ENCODE measurements at regions not wholly inside any gene's neighbourhood (a gene's known extent, or its start where the extent isn't known, plus 50 kb on each side); places are given as distances from the start of the nearest gene placed in this dataset.
A peak's percentile ranks its signal among the peaks of the same experiment; 100 is the strongest.

DNA sequence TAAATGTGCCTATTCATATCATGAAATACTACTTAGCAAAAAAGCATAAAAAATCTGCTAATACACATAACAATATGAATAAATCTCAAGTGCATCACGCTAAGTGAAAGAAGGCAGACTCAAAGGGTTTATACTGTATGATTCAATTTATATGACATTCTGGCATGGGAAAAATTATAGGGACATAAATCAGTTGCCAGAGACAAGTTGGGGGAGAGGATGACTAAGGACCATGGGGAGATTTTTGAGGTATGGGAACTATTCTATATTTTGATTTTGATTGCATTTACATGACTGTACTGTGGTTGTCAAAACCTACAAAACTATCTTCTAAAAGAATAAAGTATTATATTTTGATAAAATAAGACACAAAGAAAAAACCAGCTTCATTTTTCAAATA is 650.3 kb upstream of the NR5A2 start:
- WGBS, 2 donors, result 83 to 96% methylated on average over 1 of the region's 1 CpG
- Histone ChIP-seq H3K4me1 (no peaks in the 10 kb centered on the region), H3K27me3 (no peaks in the 10 kb centered on the region), H3K4me3 (no peak overlapping the region), H3K9me3 (no peaks in the 10 kb centered on the region), H3K27ac (no peak overlapping the region), H3K36me3 (no peaks in the 10 kb centered on the region)
- ATAC-seq, result no peak
- intact Hi-C loops (cut with DNase I), result no loop called here
- FAIRE-seq, result no peak
- DNase-seq, result no peak
- TF ChIP-seq, protein P1, sequence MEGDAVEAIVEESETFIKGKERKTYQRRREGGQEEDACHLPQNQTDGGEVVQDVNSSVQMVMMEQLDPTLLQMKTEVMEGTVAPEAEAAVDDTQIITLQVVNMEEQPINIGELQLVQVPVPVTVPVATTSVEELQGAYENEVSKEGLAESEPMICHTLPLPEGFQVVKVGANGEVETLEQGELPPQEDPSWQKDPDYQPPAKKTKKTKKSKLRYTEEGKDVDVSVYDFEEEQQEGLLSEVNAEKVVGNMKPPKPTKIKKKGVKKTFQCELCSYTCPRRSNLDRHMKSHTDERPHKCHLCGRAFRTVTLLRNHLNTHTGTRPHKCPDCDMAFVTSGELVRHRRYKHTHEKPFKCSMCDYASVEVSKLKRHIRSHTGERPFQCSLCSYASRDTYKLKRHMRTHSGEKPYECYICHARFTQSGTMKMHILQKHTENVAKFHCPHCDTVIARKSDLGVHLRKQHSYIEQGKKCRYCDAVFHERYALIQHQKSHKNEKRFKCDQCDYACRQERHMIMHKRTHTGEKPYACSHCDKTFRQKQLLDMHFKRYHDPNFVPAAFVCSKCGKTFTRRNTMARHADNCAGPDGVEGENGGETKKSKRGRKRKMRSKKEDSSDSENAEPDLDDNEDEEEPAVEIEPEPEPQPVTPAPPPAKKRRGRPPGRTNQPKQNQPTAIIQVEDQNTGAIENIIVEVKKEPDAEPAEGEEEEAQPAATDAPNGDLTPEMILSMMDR (IDR thresholded peaks at IDR 0.05), result no peak

DNA sequence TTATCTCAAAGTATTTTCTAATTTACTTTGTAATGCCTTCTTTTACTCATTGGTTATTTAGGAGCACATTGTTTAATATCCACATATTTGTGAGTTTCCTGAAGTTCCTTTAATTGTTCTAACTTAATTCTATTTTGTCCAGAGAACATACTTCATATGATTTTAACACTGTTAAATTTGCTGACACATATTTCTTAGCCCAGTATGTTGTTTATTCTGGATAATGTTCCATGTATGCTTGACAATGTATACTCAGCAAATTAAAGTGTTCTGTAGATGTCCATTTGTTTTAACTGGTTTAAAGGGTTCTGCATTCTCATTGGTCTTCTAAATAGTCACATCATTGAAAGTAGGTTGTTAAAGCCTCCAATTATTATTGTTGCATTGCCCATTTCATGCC is 643.7 kb upstream of the NR5A2 start:
- no peak for FAIRE-seq

DNA sequence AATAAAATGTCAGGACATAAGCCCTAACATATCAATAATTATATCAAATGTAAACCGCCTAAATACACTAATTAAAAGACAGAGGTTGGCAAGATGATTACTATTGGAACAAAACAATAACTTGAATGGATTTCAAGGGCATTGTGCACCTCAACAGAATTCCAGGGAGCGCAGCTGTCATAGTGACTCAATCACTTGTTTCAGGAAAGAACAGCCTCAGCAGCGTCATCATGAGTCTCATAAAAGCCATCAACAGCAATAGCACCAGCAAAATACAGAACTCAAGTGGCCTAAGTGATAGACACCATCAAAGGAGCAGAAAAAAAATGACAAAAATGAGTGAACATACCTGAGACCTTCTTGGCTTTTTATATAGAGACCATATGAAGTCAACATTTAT is 632.7 kb upstream of the NR5A2 start:
- intact Hi-C loops (cut with DNase I), result no loop called here
- TF ChIP-seq, protein P1 (IDR thresholded peaks at IDR 0.05), result no peak
- WGBS, 2 donors, result 86 to 95% methylated on average over 3 of the region's 3 CpGs

More for the DNA sequence above, 643.7 kb upstream of the NR5A2 start:
- Histone ChIP-seq H3K4me1 (no peaks in the 10 kb centered on the region), H3K36me3 (no peaks in the 10 kb centered on the region), H3K27me3 (no peaks in the 10 kb centered on the region), H3K4me3 (no peak overlapping the region), H3K27ac (no peak overlapping the region), H3K9me3 (no peaks in the 10 kb centered on the region)
- intact Hi-C loops (cut with DNase I), result no loop called here
- ATAC-seq, result no peak
- no peak for DNase-seq
- TF ChIP-seq, protein P1 (IDR thresholded peaks at IDR 0.05), result no peak

DNA sequence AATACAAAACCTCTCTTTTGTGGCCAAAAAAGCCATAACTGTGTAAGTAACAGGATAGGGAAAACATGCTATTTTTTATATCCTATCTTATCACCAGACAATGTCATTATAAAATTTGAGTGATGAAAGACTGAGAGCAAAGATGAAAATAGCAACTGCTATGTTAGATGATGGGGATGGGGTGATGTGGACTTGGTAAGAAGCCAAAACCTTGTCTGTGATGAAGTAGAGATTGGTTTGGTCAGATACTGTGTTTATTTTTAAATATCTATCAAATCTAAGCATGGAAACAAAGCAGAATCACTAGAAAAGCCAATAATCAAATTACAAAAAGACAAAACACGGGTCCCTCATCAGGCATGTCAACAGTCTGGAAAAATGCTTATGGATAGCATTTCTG is 631.1 kb upstream of the NR5A2 start:
- H3K4me1 ChIP-seq, result no peaks in the 10 kb centered on the region
- no peaks in the 10 kb centered on the region for H3K9me3 ChIP-seq
- WGBS, 2 donors, result 34 to 37% methylated on average over 1 of the region's 1 CpG
- TF ChIP-seq, protein P1 (IDR thresholded peaks at IDR 0.05), result no peak
- intact Hi-C loops (cut with DNase I), result no loop called here
- ATAC-seq, result no peak
- no peak overlapping the region for H3K27ac ChIP-seq
- H3K4me3 ChIP-seq, result no peak overlapping the region
- DNase-seq, result no peak
- no peaks in the 10 kb centered on the region for H3K27me3 ChIP-seq
- FAIRE-seq, result no peak
- no peaks in the 10 kb centered on the region for H3K36me3 ChIP-seq

More for the DNA sequence above, 632.7 kb upstream of the NR5A2 start:
- no peaks in the 10 kb centered on the region for H3K36me3 ChIP-seq
- H3K9me3 ChIP-seq, result no peaks in the 10 kb centered on the region
- no peaks in the 10 kb centered on the region for H3K27me3 ChIP-seq
- no peak overlapping the region for H3K4me3 ChIP-seq
- no peaks in the 10 kb centered on the region for H3K4me1 ChIP-seq
- DNase-seq (no peak), ATAC-seq (no peak), FAIRE-seq (no peak)
- no peak overlapping the region for H3K27ac ChIP-seq

DNA sequence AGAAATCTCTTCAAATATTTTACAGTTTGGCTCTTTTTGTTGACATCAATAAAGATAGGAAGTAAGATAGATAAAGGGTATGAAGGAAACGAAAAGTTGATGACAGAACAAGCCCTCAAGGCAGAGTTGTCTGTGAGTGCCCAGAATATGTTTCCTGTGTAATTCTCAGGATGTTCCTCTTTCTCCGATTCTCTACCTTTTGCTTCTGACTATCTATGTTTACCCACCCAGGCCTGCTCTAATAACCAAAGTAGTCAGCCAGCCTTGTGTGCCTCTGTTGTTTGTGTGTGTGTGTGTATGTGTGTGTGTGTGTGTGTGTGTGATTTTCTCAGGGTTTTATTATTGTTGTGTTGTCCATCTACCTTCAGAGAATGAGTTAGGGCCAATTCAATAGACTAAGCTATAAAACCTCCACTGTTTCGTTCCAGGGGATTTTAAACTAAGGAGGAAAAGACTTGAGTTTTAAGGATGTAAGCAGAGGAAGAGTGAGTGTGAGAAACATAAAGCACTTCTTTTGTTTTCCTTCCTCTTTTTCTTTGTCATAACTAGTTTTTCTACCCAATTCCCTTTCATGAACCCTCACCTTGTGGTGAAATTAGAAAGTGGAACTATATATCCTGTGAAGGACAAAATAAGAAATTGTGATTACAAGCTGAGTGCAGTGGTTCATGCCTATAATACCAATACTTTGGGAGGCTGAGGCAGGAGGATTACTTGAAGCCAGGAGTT is 627.4 kb upstream of the NR5A2 start:
- Histone ChIP-seq H3K9me3 (no peaks in the 10 kb centered on the region), H3K36me3 (no peaks in the 10 kb centered on the region), H3K27ac (no peak overlapping the region), H3K27me3 (no peaks in the 10 kb centered on the region), H3K4me3 (no peak overlapping the region), H3K4me1 (no peaks in the 10 kb centered on the region)
- ATAC-seq (peak in 1 of 4 donors; percentile 24), DNase-seq (no peak), FAIRE-seq (no peak)
- WGBS, 2 donors, result 64 to 74% methylated on average over 3 of the region's 3 CpGs
- intact Hi-C loops (cut with DNase I), result no loop called here
- TF ChIP-seq, protein P1 (IDR thresholded peaks at IDR 0.05), result no peak
